GM13977 (cell line): ENCODE measurements at regions not wholly inside any gene's neighbourhood (a gene's known extent, or its start where the extent isn't known, plus 50 kb on each side); places are given as distances from the start of the nearest gene placed in this dataset.

Experiments used
- DNase-seq: peaks from one replicate; pipeline ENCODE4 v3.0.0; 2012; ENCODE audit warnings: low spot score
- in situ Hi-C: fragments of 300-500 bp; cut with MboI; formaldehyde crosslinking; loops from one replicate; pipeline ENCODE4 v1.12.0; 2022; ENCODE audit warnings: low sequenced_read_pairs, low pct_unique_long_range_greater_than_20kb, mixed read lengths, inconsistent platforms; ENCODE audit not compliant: unreplicated experiment
- TF ChIP-seq, protein P1 (sequence below): IDR thresholded peaks from 2 replicates; pipeline ENCODE4 v1.5.1; 2012; ENCODE audit warnings: mild to moderate bottlenecking, control low read depth; ENCODE audit not compliant: insufficient read depth; ENCODE audit errors: extremely low read depth, missing control alignments

DNA sequence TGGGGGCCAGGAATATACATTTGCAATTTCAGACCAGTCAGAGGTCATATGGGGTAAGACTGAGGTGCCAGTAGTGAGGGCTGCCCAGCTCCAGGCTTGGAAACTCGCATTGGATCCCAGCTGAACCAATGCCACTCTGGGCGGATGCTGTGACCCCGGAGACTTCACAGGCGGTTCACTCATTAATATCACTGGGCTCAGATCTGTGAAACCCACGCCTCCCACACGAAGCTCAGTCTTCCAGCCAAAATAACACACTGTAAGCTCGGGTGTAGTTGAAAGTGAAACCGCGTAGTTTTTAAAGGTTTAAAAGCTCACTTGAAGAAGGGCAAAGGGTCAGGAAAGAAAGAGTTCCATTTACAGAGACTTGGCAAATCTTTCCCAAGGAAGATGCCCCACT, 254.8 kb downstream of the FOXL1 start:
- in situ Hi-C loops, result no loop called here
- DNase-seq, result no peak
- TF ChIP-seq, protein P1, sequence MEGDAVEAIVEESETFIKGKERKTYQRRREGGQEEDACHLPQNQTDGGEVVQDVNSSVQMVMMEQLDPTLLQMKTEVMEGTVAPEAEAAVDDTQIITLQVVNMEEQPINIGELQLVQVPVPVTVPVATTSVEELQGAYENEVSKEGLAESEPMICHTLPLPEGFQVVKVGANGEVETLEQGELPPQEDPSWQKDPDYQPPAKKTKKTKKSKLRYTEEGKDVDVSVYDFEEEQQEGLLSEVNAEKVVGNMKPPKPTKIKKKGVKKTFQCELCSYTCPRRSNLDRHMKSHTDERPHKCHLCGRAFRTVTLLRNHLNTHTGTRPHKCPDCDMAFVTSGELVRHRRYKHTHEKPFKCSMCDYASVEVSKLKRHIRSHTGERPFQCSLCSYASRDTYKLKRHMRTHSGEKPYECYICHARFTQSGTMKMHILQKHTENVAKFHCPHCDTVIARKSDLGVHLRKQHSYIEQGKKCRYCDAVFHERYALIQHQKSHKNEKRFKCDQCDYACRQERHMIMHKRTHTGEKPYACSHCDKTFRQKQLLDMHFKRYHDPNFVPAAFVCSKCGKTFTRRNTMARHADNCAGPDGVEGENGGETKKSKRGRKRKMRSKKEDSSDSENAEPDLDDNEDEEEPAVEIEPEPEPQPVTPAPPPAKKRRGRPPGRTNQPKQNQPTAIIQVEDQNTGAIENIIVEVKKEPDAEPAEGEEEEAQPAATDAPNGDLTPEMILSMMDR, result no peak

DNA sequence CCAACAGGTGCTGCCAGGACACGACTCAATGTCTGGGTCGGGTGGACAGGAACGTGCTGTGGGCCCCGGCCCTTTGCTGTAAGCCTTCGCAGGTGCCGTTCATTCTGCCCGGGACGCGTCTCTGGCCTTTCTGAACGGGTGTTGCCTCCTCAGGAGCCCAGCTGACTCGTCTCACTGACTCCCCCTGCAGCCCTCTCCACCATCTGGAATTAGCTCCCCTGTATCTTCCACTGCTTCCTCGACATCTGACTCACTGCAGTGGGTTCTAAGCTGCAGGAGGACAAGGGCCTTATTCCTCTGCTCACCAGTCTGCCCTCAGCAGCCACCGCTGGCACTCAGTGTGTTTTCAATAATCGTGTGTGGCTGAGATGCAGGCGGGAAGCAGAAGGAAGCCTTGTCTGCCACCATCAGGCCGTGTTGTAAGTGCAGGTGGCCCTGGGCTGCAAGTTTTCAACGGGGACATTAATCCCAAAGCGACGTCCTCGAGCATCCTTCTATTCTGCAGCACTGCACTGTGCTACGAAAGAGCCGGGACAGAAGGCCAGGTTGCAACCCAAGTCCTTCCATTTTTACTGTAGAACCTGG, 256.2 kb downstream of the FOXL1 start:
- in situ Hi-C loops, result no loop called here
- TF ChIP-seq, protein P1, result no peak
- no peak for DNase-seq

DNA sequence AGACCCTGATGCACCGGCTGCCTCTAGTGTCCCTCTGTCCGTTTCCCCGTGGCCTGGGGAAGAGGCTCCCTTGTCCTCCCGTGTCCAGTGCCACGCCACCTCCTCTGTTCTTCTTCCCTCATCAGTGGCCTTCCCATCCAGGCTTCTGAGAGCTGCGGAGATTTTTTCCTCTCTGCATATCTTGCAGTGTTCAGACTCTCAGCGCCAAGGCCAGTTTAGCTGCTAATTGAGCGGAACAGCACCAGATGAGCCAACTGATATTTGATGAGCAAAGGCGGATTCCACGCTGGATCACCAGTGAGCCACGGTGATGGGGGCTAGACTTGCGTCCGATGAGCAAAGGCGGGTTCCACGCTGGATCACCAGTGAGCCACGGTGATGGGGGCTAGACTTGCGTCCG, 257.6 kb downstream of the FOXL1 start:
- TF ChIP-seq, protein P1, result no peak
- no peak for DNase-seq
- in situ Hi-C loops, result no loop called here

DNA sequence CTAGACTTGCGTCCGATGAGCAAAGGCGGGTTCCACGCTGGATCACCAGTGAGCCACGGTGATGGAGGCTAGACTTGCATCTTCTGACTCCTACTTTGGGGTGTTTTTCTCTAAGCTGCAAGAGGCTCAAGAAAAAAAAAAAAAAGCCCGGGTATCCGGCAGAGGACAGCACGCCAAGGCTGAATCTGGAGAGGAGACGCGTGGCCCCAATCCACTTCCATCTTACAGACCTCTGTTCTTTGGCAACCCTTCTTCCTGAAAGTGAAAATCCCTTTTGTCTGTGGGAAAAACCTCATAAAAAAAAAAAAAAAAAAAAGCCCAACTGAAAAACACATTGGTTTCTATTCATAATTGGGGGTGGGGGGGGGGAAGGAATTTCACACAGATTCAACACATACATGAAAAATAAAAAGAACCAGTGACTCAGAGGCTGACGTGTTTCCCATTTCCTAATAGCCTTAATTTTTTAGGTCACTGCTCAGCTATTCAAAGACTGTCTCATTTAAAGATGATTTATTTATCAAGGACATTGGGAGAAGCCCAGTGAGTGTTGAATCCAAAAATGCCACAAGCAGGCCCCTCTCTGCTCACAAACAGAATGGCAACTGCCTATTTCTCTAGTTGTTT, 258.3 kb downstream of the FOXL1 start:
- in situ Hi-C loops, result no loop called here
- TF ChIP-seq, protein P1, result no peak
- DNase-seq, result no peak

DNA sequence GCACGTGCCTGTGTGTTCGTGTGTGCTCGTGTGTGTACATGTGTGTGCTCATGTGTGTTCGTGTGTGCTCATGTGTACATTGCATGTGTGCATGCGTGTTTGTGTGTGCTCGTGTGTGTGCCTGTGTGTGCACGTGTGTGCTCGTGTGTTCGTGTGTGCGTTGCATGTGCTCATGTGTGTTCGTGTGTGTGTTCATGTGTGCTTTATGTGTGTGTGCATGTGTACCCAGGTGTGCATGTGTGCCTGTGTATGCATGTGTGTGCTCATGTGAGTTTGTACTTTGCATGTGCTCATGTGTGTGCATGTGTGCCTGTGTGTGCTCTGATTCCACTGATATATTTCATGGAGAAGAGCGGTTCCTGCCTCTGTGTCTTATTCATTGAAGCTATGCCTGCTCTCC, 265.5 kb downstream of the FOXL1 start:
- TF ChIP-seq, protein P1, result no peak
- in situ Hi-C loops, result no loop called here
- DNase-seq, result no peak

DNA sequence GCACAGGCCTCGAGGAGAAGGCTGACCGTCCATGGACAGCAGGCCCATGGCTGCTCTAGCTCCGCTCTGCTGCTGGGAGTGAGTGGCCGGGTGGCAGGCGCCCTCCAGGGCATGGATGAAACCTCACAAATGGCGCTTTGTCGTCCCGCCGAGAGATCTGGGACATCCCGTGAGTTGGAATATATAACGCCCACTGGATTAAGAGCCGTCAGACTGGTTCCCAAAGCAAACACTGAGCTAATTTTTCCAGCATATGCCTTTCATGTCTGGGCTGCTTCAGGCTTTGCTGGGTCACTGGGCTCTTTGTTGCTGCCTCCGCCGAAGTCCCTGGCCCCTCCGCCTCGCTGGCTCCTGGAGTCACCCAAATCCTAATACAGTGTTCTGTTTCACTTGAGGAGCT, 266.3 kb downstream of the FOXL1 start:
- TF ChIP-seq, protein P1, result no peak
- no peak for DNase-seq
- in situ Hi-C loops, result no loop called here
